GM18873 (cell line): ENCODE measurements at regions not wholly inside any gene's neighbourhood (a gene's known extent, or its start where the extent isn't known, plus 50 kb on each side); places are given as distances from the start of the nearest gene placed in this dataset.

Experiments used
- ATAC-seq: cut with Tn5 transposase; IDR thresholded peaks from one replicate; pipeline ENCODE4 v1.9.1; 2021; ENCODE audit warnings: mild to moderate bottlenecking, moderate library complexity, moderate number of reproducible peaks; ENCODE audit not compliant: unreplicated experiment, low FRiP score

GRCh38 chr5:167573370-167574127 is 717.9 kb upstream of the WWC1 start:
- no peak for ATAC-seq

- ATAC-seq: no peak
Observed at GRCh38 chr5:167574464-167574863, 717.0 kb upstream of the WWC1 start.

DNA sequence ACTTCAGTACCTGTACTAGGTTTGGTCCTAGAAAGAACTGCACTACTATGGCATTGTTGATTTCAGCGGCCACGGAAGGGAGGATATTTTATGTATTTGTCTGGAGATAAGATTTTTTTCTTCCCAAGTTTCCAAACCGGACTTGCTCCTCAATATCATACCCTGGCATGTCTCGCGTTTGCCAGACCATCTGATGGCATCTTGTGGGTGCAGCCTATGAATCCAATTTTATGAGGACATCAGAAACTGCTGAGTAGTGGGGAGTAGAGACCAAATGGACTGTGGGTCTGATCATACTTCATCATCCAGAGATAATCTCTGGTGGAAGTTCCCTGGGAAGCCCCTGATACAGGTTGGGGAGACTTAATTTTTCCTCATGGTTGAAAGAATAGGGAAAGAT is 716.1 kb upstream of the WWC1 start:
- ATAC-seq: no peak

GRCh38 chr5:167576126-167576525 is 715.3 kb upstream of the WWC1 start:
- ATAC-seq: no peak

- no peak for ATAC-seq
Observed at GRCh38 chr5:167576897-167577296, 714.5 kb upstream of the WWC1 start.

DNA sequence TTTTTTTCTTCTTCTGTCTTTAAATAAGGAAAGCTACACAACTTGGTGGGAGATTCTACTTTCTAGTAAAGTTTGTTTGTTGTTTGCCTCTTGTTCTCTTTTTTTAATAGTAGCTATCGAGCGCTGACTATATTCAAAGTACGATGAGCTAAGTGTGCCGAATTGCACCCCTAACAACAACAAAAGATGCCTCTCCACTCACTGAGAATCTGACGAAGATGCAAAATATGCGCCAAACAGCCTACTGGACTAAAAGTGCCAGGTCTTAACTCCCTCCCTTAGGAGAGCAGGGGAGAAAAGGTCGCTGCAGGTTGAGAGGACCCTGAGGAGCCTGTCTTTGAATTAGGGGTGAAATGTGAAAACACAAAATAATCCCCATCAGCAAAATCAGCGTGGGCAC is 713.8 kb upstream of the WWC1 start:
- ATAC-seq: no peak

DNA sequence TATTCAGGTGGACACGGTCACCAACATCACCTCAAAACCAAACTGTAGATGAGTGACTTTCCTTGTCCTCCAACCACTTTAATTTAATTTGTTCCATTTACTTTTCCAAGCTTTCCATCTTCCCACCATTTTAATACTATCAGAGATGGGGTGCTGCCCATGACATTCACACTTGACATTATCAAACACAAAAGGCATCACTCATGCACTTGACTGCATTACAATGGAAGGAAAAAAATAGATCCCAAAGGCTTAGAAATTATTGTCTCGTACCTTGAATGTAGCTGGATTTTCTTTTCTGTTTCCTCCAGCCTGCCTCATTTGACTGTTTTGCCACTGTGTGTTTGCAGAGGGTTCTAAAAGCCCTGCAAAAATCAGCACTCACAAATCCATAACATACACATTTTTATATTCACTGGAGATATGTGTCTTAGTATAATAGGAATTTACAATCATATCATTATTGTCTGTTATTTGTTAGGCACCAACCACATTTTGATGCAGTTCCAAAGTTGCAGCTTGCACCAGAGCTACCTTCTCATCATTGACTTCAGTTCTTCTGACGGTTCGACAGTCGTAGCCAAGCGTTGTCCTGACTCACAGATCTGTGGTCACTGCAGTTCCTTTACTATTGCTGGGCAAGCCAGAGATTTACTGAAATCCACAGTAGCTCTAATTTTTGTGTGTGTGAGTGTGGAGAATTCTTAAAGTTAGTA is 712.3 kb upstream of the WWC1 start:
- no peak for ATAC-seq

GRCh38 chr5:167579693-167580055 is 711.8 kb upstream of the WWC1 start:
- no peak for ATAC-seq

- no peak for ATAC-seq
Observed at GRCh38 chr5:167580608-167581007, 710.8 kb upstream of the WWC1 start.

DNA sequence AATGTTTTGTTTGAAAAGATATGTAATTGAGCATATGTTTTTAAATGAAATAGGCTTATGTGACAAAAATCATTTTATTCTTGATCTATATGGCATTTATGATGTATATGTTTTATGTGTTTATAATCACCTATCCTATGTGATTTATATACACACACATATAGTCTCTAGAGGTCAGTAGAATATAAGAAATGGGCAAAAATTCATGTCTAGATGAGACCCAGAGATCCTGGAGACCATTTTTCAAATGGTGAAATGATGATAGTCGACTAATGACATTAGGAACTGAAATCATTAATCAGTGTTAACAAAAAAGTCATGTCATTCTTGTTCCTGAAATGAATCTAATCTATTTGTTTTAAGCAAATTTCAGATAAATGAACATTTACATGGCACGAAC is 709.2 kb upstream of the WWC1 start:
- ATAC-seq: no peak

DNA sequence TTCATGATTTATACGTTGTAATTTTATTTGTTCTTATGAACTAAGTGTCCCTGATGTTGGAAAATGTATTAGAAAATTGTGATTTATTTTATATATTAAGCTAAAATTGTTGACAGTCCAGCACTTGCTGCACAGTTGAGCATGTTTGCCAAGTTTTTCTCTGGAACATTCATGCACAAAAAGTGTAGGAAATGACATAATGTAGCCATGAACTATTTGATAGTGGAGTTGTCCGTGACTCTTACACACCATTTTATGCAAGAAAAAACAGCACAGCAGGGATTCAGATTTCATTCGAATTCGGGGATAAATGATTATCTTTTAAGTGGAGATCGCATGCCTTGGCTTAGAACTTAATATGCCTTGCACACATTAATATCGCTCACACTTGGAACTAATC is 708.6 kb upstream of the WWC1 start:
- no peak for ATAC-seq

DNA sequence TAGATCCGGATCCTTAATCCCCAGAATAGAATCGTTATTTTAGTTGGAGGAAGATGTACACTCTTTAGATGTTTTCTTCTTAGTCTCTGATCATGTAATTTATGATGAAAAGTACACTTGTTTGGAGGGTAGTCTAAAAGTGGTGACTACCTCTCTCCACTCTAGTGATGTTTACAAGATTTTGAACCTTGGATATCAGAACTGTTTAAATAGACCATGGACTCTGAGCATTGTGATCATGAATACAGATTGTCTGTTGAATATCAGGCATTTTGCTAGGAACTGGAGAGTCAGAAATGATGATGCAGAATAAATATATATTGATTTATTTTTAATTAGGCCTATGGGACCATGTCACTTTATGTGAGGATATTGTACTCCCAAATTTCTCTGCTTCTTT is 706.3 kb upstream of the WWC1 start:
- no peak for ATAC-seq

DNA sequence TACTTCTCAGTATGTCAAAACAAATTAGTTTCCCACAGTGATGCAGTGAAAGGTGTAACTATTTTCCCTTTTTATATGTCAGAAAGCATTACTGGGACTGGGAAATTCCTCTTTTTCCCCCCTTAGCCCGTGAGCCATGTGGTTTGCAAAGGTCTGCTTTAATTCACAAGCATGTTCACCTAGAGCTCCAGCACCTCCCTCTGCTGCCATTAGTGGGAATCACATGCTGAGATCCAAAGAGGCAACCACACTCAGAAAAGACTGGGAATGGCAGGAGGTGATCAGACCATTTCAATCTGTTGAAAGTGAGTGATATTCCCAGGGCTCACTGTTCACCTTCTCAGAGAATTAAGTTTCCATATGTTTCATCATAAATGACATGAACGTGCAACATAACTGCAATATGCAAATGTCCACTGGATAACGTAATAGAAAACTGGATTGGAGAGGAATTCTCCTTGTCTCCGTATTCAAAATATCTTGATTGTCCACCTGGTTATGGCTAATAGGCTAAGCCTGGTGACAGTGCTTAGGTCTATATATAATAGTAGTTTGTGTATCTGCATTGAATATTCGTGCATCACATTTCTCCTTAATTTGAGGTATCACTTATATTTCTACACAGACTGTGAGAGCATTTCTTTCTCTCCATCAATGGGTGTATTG is 703.5 kb upstream of the WWC1 start:
- ATAC-seq: no peak

DNA sequence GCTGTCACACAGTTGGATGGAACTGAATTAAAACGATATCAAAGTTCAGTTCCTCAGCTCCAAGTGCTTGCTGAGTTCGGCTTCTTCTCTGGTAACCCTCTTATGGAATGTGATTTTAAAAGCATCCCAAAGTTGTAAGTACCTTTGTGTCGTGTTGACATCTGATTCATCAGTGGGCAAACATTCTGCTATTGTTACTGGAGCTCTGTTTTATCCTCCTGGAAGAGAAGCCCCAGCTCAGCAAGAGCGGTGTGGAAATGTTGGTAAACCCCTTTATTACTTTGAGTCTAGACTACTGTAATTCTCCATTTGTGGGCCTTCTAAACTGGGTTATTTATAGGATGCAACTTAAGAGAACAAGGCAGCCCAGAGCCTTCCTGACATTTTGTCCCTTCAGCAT is 699.3 kb upstream of the WWC1 start:
- no peak for ATAC-seq

DNA sequence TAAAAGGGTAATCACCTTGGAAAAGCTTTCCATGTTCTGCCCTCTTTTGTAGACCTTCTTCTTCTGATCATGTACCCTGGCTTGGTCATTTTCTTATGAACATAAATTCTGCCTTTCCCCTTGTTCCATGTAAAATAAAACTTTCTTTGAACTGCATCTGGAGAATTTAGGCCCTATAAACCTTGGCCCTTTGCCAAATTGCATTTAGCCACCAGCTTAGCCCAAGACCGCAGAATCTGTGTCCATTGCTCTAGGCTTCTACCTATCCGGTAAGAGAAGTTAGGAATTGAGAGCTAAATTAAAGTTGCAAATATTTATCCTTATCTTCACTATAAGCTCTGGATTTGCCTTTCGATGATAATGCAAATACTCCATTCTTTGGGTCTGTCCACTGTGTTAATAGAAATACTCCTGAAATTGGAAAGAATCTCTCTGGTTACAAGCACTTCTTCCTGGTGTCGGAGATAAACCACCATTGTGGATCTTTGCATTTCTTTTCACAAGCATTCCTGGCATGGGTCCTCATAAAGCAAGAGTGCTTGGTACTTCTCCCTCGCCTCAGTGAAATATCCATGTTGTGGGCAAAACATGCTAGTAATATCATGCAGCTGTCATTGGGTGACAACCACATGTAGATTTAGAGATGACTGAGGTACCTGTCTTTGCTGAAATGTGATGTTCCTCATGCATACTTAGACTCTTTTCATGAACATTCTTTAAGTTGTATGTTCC is 698.0 kb upstream of the WWC1 start:
- no peak for ATAC-seq

GRCh38 chr5:167594061-167594435 is 697.4 kb upstream of the WWC1 start:
- ATAC-seq: no peak

DNA sequence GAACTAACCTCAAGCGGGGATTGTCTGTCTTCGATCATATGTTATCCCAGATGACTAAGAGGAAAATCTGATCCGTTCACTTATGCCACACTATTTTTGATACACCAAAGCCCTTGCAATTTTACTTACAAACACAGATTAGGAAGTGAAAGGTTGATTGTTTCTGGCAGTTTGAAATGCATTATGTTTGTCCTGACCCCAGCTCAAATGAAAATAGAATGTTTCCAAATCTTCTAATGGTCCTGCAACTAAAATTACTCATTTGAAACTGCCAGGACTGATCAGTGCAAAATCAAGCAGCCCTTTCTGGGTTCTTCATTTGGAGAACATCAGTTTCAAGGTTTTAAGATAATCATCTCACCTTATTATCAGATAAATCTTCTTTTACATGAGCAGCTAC is 696.7 kb upstream of the WWC1 start:
- no peak for ATAC-seq

DNA sequence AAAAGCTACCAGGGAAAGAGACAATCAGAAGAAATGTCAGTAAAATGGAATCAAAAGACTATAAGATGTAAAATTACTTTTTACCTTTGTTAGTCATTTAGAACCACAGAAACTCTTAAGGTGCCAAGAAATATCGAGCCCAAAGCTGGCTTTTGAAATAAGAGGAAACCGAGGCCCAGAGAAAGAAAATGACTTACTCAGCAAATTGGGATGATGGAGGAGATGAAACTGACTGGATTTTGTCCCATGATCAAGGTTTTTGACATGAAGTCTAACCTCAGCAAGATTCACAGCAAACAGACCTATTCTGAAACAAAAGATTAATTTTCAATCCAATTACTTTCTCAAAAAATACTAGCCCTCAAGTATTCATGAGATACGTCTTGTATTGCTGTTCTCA is 696.2 kb upstream of the WWC1 start:
- no peak for ATAC-seq

DNA sequence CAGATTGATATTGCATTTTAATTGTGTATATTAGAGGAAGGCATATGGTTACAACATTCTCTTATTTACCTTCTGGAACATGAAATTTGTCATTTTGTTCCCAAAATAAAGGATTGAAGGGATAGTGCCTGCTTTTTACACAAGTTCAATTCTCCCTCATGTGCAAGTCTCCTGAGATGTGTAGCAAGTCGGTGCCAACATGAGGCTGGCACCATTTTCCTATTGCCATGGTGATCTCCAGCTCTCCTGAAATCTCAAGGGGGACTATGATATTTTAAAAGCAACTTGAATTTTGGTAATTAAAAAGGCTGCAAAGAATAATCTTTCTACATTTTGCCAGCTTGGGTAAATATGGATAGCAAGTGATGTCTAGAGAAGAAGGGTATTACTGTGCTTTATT is 693.3 kb upstream of the WWC1 start:
- no peak for ATAC-seq

- ATAC-seq: no peak
Observed at GRCh38 chr5:167602067-167602466, 689.4 kb upstream of the WWC1 start.

DNA sequence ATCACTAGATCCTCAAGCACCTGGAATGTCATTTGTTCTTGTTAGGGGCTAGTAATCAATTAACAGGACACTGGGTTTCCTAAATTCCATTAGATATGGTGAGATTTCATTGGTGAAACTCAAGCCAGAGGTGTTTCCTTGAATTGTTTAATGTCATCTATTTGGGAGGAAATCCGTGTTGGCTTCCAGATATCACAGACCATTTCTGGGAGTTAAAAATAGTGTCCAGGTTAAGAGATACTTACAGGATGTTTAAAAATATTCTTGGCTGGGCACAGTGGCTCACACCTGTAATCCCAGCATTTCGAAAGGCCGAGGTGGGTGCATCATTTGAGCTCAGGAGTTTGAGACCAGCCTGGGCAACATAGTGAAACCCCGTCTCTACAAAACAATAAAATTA is 688.3 kb upstream of the WWC1 start:
- no peak for ATAC-seq
